Fibroblast of villous mesenchyme (primary cell): ENCODE measurements at regions not wholly inside any gene's neighbourhood (a gene's known extent, or its start where the extent isn't known, plus 50 kb on each side); places are given as distances from the start of the nearest gene placed in this dataset.
A peak's percentile ranks its signal among the peaks of the same experiment; 100 is the strongest.

Experiments
- DNase-seq: peaks from one replicate; pipeline ENCODE4 v3.0.0-alpha.2; 2010; ENCODE audit warnings: low read depth
- H3K4me3 ChIP-seq: 2 replicates; pipeline ENCODE4 v1.5.1; 2011; ENCODE audit warnings: low read depth, mild to moderate bottlenecking, low read length
- CTCF ChIP-seq: IDR thresholded peaks from 2 replicates; pipeline ENCODE4 v1.5.1; 2012; ENCODE audit warnings: low read depth, mild to moderate bottlenecking, low read length; ENCODE audit not compliant: insufficient read depth

- DNase-seq, result no peak
- no peak for TF ChIP-seq CTCF
- no peak overlapping the region for H3K4me3 ChIP-seq
Measured at GRCh38 chr17:6306820-6307219, 128.1 kb downstream of the AIPL1 start.

- no peak for TF ChIP-seq CTCF
Measured at GRCh38 chr17:6305613-6306360, 129.1 kb downstream of the AIPL1 start.

GRCh38 chr17:6304894-6305612, 129.9 kb downstream of the AIPL1 start:
- DNase-seq, result no peak
- H3K4me3 ChIP-seq, result no peak overlapping the region
- TF ChIP-seq CTCF, result no peak

More at GRCh38 chr17:6305613-6306360, 129.1 kb downstream of the AIPL1 start:
- H3K4me3 ChIP-seq, result no peak overlapping the region
- no peak for DNase-seq

GRCh38 chr17:6303664-6304063, 131.3 kb downstream of the AIPL1 start:
- H3K4me3 ChIP-seq, result no peak overlapping the region
- DNase-seq, result peak; percentile 11
- no peak for TF ChIP-seq CTCF

- no peak for DNase-seq
- TF ChIP-seq CTCF, result no peak
- H3K4me3 ChIP-seq, result no peak overlapping the region
Measured at GRCh38 chr17:6299275-6299674, 135.6 kb downstream of the AIPL1 start.

GRCh38 chr17:6297960-6298359, 137.0 kb downstream of the AIPL1 start:
- H3K4me3 ChIP-seq, result no peak overlapping the region
- TF ChIP-seq CTCF, result no peak
- no peak for DNase-seq
